ENCODE measurements at regions not wholly inside any gene's neighbourhood (a gene's known extent, or its start where the extent isn't known, plus 50 kb on each side); places are given as distances from the start of the nearest gene placed in this dataset.
"Not testable (repeated sequence)": the region's sequence is repeated elsewhere in the genome, so short reads cannot be mapped to it uniquely, and the experiment has no call there.

DNA sequence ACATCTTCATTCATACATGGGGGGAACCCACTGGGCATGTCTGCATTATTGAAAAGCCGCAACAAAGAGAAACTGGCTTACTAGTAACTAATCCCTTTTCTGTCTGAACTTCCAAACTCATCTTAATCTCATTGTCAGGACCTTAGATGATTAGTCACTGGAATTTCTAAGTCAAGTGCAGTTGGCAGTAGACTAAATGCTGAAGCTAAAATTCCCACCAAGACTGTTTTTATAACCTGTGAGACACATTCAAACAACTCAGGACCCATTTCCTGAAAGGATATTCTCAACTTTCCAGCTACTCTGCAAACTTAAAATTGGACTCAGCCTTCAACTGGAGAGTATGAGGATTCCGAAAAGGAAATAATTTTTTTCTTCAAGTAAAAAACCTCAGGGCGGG, 94.8 kb upstream of the SCAF8 start:
- no peak for DNase-seq

GRCh38 chr6:154639196-154639595, 94.0 kb upstream of the SCAF8 start:
- not testable (repeated sequence) for DNase-seq

DNA sequence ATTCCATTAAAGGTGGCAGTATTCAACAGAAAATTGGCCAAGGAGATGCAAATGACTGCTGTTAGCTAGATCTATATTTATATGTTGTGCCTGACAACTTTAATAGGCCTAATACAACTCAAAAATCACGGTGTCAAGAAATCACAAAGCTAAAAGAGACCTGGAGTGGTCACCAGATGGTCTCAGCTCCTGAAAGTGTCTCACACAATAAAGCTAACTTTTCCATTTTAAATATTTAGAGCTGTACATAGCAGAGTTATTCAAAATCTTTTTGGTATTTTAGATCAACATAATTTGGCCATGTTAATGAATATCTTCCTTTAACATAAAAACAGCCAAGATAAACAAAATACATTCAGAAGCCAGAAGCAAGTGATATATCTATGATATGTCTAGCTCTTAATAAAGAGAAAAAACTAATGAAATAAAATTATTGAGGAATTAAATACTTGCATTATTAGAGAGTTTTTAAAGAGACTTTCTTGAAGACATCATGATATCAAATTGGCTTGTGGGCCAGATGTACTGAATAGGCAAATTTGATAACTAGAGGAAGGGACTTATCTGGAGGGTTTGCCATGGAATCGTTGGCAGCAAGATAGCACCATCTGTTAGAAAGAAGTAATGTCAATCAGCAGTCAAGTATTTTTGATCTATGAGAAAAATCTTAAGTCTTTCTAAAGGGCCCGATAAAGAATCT, 84.9 kb upstream of the SCAF8 start:
- DNase-seq, result no peak

GRCh38 chr6:154648888-154649205, 84.4 kb upstream of the SCAF8 start:
- DNase-seq, result no peak

DNA sequence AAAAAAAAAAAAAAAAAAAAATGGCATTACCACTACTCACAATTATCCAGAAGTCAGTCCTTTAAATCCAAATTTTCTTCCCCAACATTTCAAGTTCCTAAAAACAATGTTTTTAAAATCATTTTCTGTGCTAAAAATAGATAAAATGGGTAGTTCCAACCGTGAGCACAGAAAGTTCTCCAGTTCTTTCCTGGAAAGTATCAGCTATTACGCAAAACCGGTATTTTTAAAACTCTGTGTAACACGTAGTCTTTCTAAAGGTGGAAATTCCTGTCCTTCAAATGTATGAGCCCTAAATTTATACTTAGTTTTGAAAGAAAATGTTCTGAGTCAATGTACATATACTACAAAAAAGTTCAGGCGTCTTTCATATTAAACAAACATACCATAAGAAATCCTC, 83.5 kb upstream of the SCAF8 start:
- DNase-seq, result no peak

- DNase-seq, result peak; percentile 44
Observed at GRCh38 chr6:154650351-154650750, 82.9 kb upstream of the SCAF8 start.

- DNase-seq, result no peak
Observed at GRCh38 chr6:154651656-154652055, 81.6 kb upstream of the SCAF8 start.

- DNase-seq, result no peak
Observed at GRCh38 chr6:154653385-154653784, 79.8 kb upstream of the SCAF8 start.

GRCh38 chr6:154653853-154654252, 79.4 kb upstream of the SCAF8 start:
- no peak for DNase-seq

GRCh38 chr6:154656660-154657059, 76.6 kb upstream of the SCAF8 start:
- DNase-seq, result no peak

DNA sequence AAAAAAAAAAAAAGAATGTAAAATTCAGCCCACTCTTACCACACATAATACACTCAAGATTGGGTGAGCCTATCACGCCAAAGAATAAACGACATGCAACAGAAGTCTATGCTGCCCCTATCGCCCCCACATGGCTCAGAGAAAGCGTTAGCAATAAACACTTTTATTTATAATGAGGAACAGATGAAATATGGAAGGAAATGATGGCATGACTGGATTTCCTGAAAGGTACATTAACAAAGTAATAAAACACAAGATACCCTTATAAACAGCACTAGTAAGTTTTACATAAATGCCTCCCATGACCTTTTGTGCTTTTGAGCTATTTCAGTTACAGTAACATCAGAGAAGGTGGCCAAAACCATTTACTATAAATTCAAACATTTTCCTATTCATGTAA, 71.4 kb upstream of the SCAF8 start:
- no peak for DNase-seq

- no peak for DNase-seq
Observed at GRCh38 chr6:154664287-154664686, 68.9 kb upstream of the SCAF8 start.

GRCh38 chr6:154668156-154668555, 65.1 kb upstream of the SCAF8 start:
- no peak for DNase-seq

DNA sequence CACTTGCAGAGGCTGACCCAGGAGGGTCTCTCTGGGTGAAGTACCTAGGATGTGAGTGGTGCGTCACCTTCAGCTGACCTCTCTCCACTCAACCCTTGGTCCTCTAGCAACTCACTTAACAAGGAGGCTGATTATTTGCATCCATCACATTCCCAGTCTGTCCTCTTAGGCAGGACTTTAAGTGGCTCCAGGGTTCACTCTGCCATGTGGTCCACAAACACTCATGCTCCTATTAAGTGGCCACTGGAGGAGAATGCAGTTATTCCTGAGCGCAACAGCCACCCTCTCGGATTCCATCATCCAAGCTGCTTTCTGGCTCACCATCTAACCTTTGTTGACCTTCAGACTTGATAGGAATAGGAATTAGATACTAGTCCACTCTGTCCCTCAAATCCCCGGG, 61.1 kb upstream of the SCAF8 start:
- DNase-seq, result no peak

GRCh38 chr6:154673919-154674318, 59.3 kb upstream of the SCAF8 start:
- no peak for DNase-seq

- DNase-seq, result peak; percentile 91
Observed at GRCh38 chr6:154675602-154676088, 57.6 kb upstream of the SCAF8 start.

DNA sequence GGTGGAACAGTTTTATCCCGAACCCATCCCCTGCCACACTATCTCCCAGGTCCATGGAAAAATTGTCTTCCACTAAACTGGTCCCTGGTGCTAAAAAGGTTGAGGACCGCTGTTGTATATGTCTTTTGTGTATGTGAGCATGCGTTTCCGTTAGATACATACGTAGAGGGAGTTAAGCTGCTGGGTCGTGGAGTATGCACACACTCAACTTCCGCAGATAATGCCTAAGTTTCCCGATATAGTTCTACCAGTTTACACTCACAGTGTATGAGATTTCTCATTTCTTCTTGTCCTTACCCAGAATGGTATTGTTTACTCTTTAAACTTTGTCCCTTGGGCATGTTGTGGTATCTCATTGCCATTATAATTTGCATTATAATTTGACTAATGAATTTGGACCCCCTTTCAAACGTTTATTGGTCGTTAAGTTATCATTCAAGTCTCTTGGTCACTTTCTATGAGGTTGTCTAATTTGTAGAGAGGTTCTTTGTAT, 50.5 kb upstream of the SCAF8 start:
- DNase-seq, result no peak
